HG03175 (cell line): ENCODE measurements at regions not wholly inside any gene's neighbourhood (a gene's known extent, or its start where the extent isn't known, plus 50 kb on each side); places are given as distances from the start of the nearest gene placed in this dataset.

Source experiments
- ATAC-seq: cut with Tn5 transposase; IDR thresholded peaks from one replicate; pipeline ENCODE4 v1.9.1; 2021; ENCODE audit warnings: mild to moderate bottlenecking, moderate library complexity; ENCODE audit not compliant: unreplicated experiment

- no peak for ATAC-seq
These were observed 149.9 kb upstream of the PAQR3 start for GRCh38 chr4:79088946-79089691.

GRCh38 chr4:79087071-79087470 is 147.8 kb upstream of the PAQR3 start:
- no peak for ATAC-seq

- ATAC-seq = no peak
These were observed 144.3 kb upstream of the PAQR3 start for GRCh38 chr4:79083406-79084010.

- no peak for ATAC-seq
These were observed 143.8 kb upstream of the PAQR3 start for GRCh38 chr4:79082997-79083396.

GRCh38 chr4:79081973-79082372 is 142.7 kb upstream of the PAQR3 start:
- ATAC-seq = no peak

- ATAC-seq = no peak
These were observed 139.1 kb upstream of the PAQR3 start for GRCh38 chr4:79078339-79078738.

- no peak for ATAC-seq
These were observed 134.8 kb upstream of the PAQR3 start for GRCh38 chr4:79074040-79074439.

GRCh38 chr4:79073471-79073870 is 134.2 kb upstream of the PAQR3 start:
- no peak for ATAC-seq

- no peak for ATAC-seq
These were observed 126.0 kb upstream of the PAQR3 start for GRCh38 chr4:79065262-79065661.

GRCh38 chr4:79064806-79065205 is 125.6 kb upstream of the PAQR3 start:
- no peak for ATAC-seq

GRCh38 chr4:79059631-79060399 is 120.6 kb upstream of the PAQR3 start:
- ATAC-seq = no peak

- ATAC-seq = no peak
These were observed 118.5 kb upstream of the PAQR3 start for GRCh38 chr4:79057772-79058171.

GRCh38 chr4:79053754-79054153 is 114.5 kb upstream of the PAQR3 start:
- ATAC-seq = no peak

GRCh38 chr4:79050541-79050880 is 111.3 kb upstream of the PAQR3 start:
- no peak for ATAC-seq

GRCh38 chr4:79049840-79050540 is 110.8 kb upstream of the PAQR3 start:
- ATAC-seq = no peak

GRCh38 chr4:79048878-79049277 is 109.6 kb upstream of the PAQR3 start:
- ATAC-seq = no peak

GRCh38 chr4:79047316-79047715 is 108.1 kb upstream of the PAQR3 start:
- no peak for ATAC-seq

- no peak for ATAC-seq
These were observed 106.9 kb upstream of the PAQR3 start for GRCh38 chr4:79046016-79046592.

GRCh38 chr4:79044141-79044659 is 105.0 kb upstream of the PAQR3 start:
- ATAC-seq = no peak

GRCh38 chr4:79043138-79043537 is 103.9 kb upstream of the PAQR3 start:
- no peak for ATAC-seq
